ENCODE measurements at regions not wholly inside any gene's neighbourhood (a gene's known extent, or its start where the extent isn't known, plus 50 kb on each side); places are given as distances from the start of the nearest gene placed in this dataset.

GRCh38 chr1:191641420-191642260 lies 516.6 kb upstream of the RGS18 start:
- no peak for DNase-seq (ENCODE audit: low read depth)
- no peak for TF ChIP-seq CTCF (conservative IDR thresholded peaks at IDR 0.05; ENCODE audit: low read depth, low read length)

GRCh38 chr1:191643060-191643459 lies 515.2 kb upstream of the RGS18 start:
- TF ChIP-seq CTCF (conservative IDR thresholded peaks at IDR 0.05; ENCODE audit: low read depth, low read length): no peak
- DNase-seq (ENCODE audit: low read depth): no peak
- no peak overlapping the region for H3K4me3 ChIP-seq (ENCODE audit: low read length)

More at GRCh38 chr1:191641420-191642260, 516.6 kb upstream of the RGS18 start:
- H3K4me3 ChIP-seq (ENCODE audit: low read length): no peak overlapping the region

GRCh38 chr1:191648939-191649338 lies 509.3 kb upstream of the RGS18 start:
- DNase-seq (ENCODE audit: low read depth): no peak
- no peak overlapping the region for H3K4me3 ChIP-seq (ENCODE audit: low read length)
- no peak for TF ChIP-seq CTCF (conservative IDR thresholded peaks at IDR 0.05; ENCODE audit: low read depth, low read length)

GRCh38 chr1:191662051-191662450 lies 496.2 kb upstream of the RGS18 start:
- no peak overlapping the region for H3K4me3 ChIP-seq (ENCODE audit: low read length)
- TF ChIP-seq CTCF (conservative IDR thresholded peaks at IDR 0.05; ENCODE audit: low read depth, low read length): no peak
- no peak for DNase-seq (ENCODE audit: low read depth)

GRCh38 chr1:191662746-191663145 lies 495.5 kb upstream of the RGS18 start:
- no peak for TF ChIP-seq CTCF (conservative IDR thresholded peaks at IDR 0.05; ENCODE audit: low read depth, low read length)
- no peak overlapping the region for H3K4me3 ChIP-seq (ENCODE audit: low read length)
- DNase-seq (ENCODE audit: low read depth): no peak

- H3K4me3 ChIP-seq (ENCODE audit: low read length): no peak overlapping the region
- TF ChIP-seq CTCF (conservative IDR thresholded peaks at IDR 0.05; ENCODE audit: low read depth, low read length): no peak
- no peak for DNase-seq (ENCODE audit: low read depth)
These were observed 489.7 kb upstream of the RGS18 start for GRCh38 chr1:191668525-191668924.

GRCh38 chr1:191669629-191670028 lies 488.6 kb upstream of the RGS18 start:
- no peak overlapping the region for H3K4me3 ChIP-seq (ENCODE audit: low read length)
- TF ChIP-seq CTCF (conservative IDR thresholded peaks at IDR 0.05; ENCODE audit: low read depth, low read length): no peak
- DNase-seq (ENCODE audit: low read depth): no peak
